ENCODE measurements at regions not wholly inside any gene's neighbourhood (a gene's known extent, or its start where the extent isn't known, plus 50 kb on each side); places are given as distances from the start of the nearest gene placed in this dataset.

DNA sequence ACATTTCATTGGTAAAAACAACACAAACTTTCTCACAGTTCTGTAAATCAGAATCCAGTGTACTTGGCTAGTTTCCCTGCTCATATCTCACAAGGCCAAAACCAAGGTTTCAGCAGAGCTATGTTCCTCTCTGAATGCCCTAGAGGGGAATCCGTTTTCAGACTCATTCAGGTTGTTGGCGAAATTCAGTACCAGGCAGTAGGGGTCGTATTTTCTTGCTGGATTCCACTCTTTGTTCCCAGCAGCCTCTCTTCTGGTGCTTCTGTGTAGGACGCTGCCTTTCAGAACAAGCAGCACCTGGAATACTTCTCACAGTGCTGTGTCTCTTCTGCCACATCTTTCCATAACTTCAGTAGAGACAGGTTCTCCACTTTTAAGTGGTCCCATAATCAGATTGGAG, 351.9 kb downstream of the PCDH18 start (continued):
- TF ChIP-seq, protein P1, sequence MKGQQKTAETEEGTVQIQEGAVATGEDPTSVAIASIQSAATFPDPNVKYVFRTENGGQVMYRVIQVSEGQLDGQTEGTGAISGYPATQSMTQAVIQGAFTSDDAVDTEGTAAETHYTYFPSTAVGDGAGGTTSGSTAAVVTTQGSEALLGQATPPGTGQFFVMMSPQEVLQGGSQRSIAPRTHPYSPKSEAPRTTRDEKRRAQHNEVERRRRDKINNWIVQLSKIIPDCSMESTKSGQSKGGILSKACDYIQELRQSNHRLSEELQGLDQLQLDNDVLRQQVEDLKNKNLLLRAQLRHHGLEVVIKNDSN (IDR thresholded peaks at IDR 0.05; ENCODE audit: borderline replicate concordance, extremely low read length, insufficient read depth, low read depth, low read length) = no peak
- TF ChIP-seq STAT1 (conservative IDR thresholded peaks at IDR 0.05) (no peak), STAT3 (IDR thresholded peaks at IDR 0.05; ENCODE audit: low read depth, low read length) (no peak), RFX5 (IDR thresholded peaks at IDR 0.05; ENCODE audit: low read depth, low read length) (no peak)

DNA sequence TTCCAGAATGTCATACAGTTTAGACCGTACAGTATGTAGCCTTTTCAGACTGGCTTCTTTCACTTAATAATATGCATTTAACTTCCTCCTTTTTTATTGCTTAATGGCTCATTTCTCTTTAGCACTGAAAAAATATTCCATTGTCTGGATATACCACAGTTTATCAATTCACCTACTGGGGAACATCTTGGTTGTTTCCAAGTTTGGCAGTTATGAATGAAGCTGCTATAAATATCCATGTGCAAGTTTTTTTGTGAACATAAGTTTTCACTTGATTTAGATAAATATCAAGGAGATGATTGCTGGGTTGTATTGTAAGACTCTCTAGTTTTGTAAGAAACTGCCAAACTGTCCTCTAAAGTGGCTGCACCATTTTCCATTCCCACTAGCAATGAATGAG, 375.5 kb downstream of the PCDH18 start:
- Histone ChIP-seq H3K36me3 (ENCODE audit: control insufficient read depth in 2 of 2, insufficient read depth in 2 of 2, low read length in 1 of 2) (no peaks in the 10 kb centered on the region), H3K9me3 (replicated peaks; ENCODE audit: control insufficient read depth, insufficient read depth, low read length) (no peaks in the 10 kb centered on the region)

More for the DNA sequence above, 375.5 kb downstream of the PCDH18 start:
- TF ChIP-seq ZNF24 (IDR thresholded peaks at IDR 0.05) = no peak
- TF ChIP-seq, protein P2, sequence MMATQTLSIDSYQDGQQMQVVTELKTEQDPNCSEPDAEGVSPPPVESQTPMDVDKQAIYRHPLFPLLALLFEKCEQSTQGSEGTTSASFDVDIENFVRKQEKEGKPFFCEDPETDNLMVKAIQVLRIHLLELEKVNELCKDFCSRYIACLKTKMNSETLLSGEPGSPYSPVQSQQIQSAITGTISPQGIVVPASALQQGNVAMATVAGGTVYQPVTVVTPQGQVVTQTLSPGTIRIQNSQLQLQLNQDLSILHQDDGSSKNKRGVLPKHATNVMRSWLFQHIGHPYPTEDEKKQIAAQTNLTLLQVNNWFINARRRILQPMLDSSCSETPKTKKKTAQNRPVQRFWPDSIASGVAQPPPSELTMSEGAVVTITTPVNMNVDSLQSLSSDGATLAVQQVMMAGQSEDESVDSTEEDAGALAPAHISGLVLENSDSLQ (IDR thresholded peaks at IDR 0.05) = no peak
- TF ChIP-seq IKZF2 (IDR thresholded peaks at IDR 0.05) = no peak
- TF ChIP-seq KAT2A (conservative IDR thresholded peaks at IDR 0.05; ENCODE audit: control insufficient read depth, low read depth, low read length) = no peak
- TF ChIP-seq EED (IDR thresholded peaks at IDR 0.05; ENCODE audit: low read depth) = no peak
- TF ChIP-seq TCF12 (IDR thresholded peaks at IDR 0.05; ENCODE audit: low read depth, low read length) = no peak
- no peak for TF ChIP-seq RELA (IDR thresholded peaks at IDR 0.05; ENCODE audit: borderline replicate concordance, partially characterized antibody)
- SMC1A ChIA-PET (ENCODE audit: uncharacterized antibody, unreplicated experiment) = no interaction called here
- Histone ChIP-seq H3K27me3 (replicated peaks in 1 of 2; ENCODE audit: control insufficient read depth in 2 of 2, insufficient read depth in 2 of 2, low read length in 1 of 2) (no peaks in the 10 kb centered on the region), H3K4me3 (no peak overlapping the region), H4K20me1 (ENCODE audit: control insufficient read depth, insufficient read depth) (no peaks in the 10 kb centered on the region), H3K4me1 (ENCODE audit: control insufficient read depth, insufficient read depth, low read length) (no peaks in the 10 kb centered on the region), H3K4me2 (ENCODE audit: control insufficient read depth, insufficient read depth) (no peak overlapping the region), H3K79me2 (ENCODE audit: control insufficient read depth, insufficient read depth, low read length) (no peaks in the 10 kb centered on the region), H2AFZ (ENCODE audit: control insufficient read depth, low read depth, low read length) (no peak overlapping the region), H3K27ac (ENCODE audit: control insufficient read depth, insufficient read depth) (no peak overlapping the region), H3K9ac (ENCODE audit: control insufficient read depth, insufficient read depth, low read length) (no peak overlapping the region)
- POLR2A ChIA-PET = no interaction called here
- CTCF ChIA-PET = no interaction called here
- ATAC-seq (no peak), FAIRE-seq (no peak), DNase-seq (ENCODE audit: low read depth, low spot score) (no peak)
- 0% methylated on average over 1 of the region's 1 CpG for WGBS (ENCODE audit: insufficient coverage, insufficient replicate concordance, low lambda C conversion rate, missing lambda C conversion rate)
- in situ Hi-C loops (cut with MboI) (no loop called here), intact Hi-C loops (cut with micrococcal nuclease; ENCODE audit: unreplicated experiment) (no loop called here)
- no TSS peak for BruUV-seq (replicated peaks)
- RAD21 ChIA-PET (ENCODE audit: unreplicated experiment) = no interaction called here
